NCI-H1417 (cell line): ENCODE measurements at regions not wholly inside any gene's neighbourhood (a gene's known extent, or its start where the extent isn't known, plus 50 kb on each side); places are given as distances from the start of the nearest gene placed in this dataset.
A peak's percentile ranks its signal among the peaks of the same experiment; 100 is the strongest.

ENCODE experiments used
- DNase-seq, 3 experiments: peaks; one replicate each; lab custom pipeline; 2025; lab: John Stamatoyannopoulos, UW

DNA sequence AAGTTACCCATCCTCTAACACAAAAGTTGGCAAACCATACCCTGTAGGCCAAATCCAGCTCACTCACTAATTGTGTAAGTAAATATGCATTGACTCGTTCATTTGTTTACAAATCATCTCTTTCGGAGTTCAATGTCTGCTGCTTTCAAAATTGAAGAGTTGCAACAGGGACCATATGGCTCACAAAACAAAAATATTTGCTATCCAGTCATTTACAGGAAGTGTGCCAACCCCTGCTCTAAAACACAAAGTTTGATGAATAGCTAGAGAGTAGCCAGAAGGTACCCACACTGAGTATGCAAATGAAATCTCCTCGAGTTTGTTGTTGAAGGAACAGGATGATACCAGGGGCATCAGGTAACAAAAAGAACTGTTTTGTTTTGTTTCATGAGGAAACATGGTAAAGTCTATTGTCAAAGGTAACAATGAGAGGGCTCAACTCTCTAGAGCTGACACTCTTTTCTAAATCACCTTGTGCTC lies 236.2 kb upstream of the THBS1 start:
- no peak for DNase-seq

DNA sequence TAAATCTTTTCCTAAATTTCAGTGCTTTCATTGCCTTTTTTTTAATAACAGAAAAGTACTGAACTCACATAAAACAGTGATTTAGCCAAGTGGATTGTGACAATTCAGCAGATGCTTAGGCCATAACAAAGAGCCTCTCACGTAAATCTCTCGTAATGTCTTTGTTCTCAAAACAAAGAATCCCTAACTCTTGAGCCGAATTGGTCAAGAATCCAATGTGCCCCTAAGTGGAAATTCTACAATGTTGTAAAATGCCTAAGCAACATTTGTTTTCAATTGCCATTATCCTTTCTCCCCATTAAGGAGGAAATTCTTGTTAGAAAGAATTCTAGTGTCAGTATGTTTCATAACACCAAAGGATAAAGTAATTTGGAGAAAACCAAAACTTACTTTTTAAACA lies 235.7 kb upstream of the THBS1 start:
- no peak for DNase-seq

- DNase-seq = no peak
Measured at GRCh38 chr15:39347453-39347852, 233.4 kb upstream of the THBS1 start.

GRCh38 chr15:39350785-39351184 lies 230.1 kb upstream of the THBS1 start:
- DNase-seq = no peak

DNA sequence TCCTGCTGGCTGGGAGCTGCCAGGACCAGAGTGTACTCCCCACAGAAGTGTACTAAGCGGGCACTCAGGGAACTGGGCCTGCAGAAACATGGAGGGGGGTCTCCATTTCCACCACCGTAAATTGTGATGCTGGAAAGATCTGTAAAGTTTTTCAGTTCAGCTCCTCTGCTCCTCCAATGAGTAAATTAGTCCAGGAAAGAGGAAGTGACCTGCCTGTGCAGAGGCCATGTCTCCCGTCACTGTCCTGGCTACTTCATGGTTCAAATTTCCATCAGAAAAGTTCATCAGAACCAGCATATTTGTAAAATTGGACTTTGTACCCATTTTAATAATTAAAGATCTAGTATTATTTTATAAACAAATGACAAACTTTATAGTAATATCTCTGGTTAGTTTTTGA lies 226.7 kb upstream of the THBS1 start:
- DNase-seq = no peak

DNA sequence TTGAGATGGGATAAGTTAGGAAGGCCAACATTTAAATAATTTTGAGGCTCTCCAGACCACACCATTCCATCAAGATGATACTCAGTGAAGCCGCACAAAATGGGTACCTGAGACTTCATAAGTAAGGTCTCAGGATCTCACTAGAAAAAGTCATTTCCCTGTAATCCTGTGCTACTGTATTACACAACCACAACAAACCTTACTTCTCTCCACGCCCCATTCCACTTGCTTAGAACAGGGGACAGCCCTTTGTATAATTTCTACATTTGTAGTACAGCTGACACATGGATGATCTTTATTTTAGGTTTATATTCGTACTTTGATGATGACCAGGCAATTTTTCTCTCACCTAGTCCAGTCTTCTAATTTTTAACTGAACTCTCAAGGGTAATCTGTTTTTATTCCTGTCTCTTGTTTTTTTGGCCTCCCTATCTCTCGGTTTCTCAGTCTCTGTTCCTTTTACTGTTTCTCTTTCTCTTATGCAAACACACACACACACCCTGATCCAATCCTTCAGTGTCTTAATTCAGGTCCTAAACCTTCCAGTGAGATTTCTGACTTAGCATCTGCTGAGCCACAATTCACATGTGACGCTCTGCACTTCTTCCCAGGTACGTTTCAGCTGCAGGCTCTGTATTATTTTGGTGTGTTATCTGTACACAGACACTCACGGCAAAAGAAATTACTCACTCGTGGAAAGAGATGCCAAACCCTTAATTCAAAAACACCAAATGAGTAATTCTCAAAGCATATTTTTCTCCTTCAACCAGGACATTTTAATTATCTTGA lies 223.2 kb upstream of the THBS1 start:
- no peak for DNase-seq

DNA sequence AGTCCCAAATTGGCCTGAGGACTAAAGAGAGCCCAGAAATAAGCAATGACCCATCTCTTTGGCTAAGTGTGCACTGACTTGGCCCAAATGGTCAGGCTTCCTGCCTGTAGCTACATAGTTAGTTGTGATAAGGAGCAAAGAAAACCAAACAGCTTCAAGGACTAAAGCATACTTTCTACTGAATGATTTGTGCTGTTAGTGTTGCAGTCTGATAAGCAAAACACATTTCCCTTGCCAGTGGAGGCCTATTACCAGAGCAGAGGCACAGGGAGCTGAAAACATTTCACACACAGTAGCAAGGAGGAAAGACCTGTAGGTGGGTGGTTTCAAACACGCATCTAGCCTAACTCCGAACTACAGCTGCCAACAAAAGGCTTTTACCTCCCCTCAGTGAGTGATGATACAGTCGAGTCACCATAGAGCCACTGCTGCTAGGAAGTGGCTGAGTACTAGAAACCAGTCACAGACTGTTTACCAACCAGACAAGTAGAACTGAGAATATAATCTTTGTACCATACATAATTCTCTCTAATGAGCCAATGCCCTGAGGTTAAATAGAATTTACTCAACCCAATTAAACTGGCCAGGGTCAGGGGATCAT lies 222.3 kb upstream of the THBS1 start:
- peak in 1 of 3 experiments; percentile 2 for DNase-seq

DNA sequence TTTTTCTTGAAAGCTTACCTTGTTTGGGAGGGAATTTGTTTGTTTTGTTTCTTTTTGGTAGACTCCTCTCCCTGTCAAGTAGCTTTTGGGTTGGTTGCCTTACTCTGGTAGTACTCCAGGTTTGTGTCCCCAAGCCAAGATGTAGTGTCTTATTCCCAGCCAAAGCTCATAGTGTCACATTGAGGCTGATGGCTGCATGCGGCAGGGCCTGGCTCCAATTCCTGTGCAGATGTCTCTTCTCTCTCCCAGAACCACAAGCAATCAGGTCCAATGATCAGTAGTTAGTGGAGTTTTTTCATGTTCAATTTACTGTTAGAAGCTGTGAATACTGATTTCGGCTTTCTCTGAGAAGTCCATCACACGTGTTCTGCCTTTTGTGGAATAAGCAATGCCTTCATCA lies 221.1 kb upstream of the THBS1 start:
- no peak for DNase-seq

- DNase-seq = no peak
Measured at GRCh38 chr15:39360452-39360851, 220.4 kb upstream of the THBS1 start.

GRCh38 chr15:39361497-39361896 lies 219.4 kb upstream of the THBS1 start:
- no peak for DNase-seq

DNA sequence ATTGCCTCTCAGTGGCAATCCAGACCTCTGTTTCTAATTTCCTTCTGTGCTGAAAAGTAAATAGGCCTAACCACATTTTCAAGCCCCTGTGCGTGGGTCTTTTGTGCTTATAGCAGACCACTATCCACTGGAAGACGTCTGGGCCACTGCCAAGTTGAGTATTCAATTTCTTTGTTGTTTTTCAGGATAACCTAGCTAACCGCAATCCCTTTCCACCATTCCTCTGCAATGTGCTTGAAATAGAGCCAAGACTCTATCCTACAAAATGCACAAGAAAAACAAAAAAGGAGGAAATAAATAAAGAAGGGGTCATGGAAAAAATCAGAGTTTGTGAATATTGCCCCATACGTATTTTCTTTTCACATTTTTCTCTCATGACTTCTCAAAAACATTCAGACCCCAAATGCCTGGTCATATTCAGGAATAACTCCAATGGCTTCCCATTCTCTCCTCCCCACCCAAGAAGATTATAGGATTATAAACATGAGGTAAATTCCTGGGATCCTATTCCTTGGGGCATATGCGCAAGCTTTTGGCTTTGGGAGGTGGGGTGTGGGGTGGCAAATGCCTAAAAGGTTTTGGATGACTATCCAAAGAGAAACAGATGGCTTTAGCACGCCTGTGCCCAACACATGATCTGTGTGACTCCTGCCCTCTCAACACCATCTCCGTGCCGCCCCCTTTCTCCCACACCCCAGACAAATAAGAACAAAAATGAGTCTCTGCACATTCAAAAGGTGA lies 217.9 kb upstream of the THBS1 start:
- DNase-seq = peak in 1 of 3 experiments; percentile 69

- no peak for DNase-seq
Measured at GRCh38 chr15:39363761-39364586, 216.9 kb upstream of the THBS1 start.

DNA sequence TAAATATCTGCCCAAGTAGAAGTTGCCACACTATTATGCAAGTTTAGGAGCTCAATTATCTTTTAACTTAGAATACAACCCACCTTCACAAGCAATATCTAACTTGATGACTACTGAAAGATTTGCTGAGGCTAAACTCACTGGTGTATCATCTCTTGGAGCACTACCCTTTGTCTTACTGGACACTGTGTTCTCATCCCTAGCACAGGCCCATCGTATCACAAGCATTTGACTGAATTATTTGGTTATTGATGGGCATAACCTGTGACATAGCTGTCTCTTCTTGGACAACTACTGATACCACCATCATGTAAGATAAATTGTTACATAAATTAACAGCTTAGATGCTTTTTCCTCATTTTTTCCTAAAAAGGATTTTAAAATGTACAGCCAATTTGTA lies 216.2 kb upstream of the THBS1 start:
- no peak for DNase-seq

- DNase-seq = peak in 1 of 3 experiments; percentile 1
Measured at GRCh38 chr15:39365161-39365560, 215.7 kb upstream of the THBS1 start.

- DNase-seq = no peak
Measured at GRCh38 chr15:39365873-39366272, 215.0 kb upstream of the THBS1 start.

DNA sequence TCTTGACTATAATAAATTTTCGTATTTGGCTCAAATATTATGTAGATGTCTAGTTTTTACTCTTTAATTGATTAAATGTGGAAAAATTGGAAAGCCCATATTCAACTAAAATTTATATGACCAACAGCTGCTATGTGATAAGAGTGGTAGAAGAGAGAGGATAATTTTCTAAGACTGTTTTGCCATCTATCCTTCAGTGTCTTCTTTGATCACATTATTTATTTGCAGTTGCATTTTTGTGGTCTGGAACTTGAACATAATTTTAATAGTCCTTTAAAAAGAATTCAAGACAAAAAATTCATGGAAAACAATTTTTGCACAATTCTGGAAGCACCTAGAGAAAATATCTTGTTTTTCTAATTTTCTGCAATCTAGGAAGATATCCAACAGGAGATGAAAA lies 213.3 kb upstream of the THBS1 start:
- no peak for DNase-seq

DNA sequence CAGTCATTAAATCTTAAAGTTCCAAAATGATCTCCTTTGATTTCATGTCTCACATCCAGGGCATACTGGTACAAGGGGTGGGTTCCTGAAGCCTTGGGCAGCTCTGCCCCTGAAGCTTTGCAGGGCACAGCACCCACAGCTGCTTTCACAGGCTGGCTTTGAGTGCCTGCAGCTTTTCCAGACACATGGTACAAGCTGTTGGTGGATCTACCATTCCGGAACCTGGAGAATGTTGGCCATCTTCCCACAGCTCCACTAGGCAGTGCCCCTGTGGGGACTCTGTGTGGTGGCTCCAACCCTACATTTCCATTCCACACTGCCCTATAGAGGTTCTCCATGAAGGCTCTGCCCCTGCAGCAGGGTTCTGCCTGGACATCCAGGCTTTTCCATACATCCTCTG lies 211.1 kb upstream of the THBS1 start:
- no peak for DNase-seq

- DNase-seq = no peak
Measured at GRCh38 chr15:39376371-39376909, 204.4 kb upstream of the THBS1 start.

DNA sequence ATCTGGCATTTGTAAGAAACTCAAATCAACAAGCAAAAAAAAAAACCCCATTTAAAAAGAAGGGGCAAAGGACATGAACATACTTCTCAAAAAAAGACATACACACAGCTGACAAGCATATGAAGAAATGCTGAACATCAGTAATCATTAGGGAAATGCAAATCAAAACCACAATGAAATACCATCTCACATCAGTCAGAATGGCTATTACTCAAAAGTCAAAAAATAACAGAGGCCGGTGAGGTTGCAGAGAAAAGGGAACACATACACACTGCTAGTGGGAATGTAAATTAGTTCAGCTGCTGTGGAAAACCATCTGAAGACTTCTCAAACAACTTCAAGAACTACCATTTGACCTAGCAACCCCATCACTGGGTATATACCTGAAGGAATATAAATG lies 199.4 kb upstream of the THBS1 start:
- no peak for DNase-seq

- DNase-seq = no peak
Measured at GRCh38 chr15:39388118-39388517, 192.8 kb upstream of the THBS1 start.

GRCh38 chr15:39391230-39391629 lies 189.6 kb upstream of the THBS1 start:
- DNase-seq = no peak
